Vagina (tissue), 2 donors: ENCODE measurements at regions not wholly inside any gene's neighbourhood (a gene's known extent, or its start where the extent isn't known, plus 50 kb on each side); places are given as distances from the start of the nearest gene placed in this dataset.
"Not testable (repeated sequence)": the region's sequence is repeated elsewhere in the genome, so short reads cannot be mapped to it uniquely, and the experiment has no call there.

Experiments used
- DNase-seq, 2 donors: peaks; one replicate each; pipeline ENCODE4 v3.0.0-alpha.2; 2017; ENCODE audit errors: extremely low spot score in 2 of 2
- H3K27ac ChIP-seq: fragments of 200-600 bp; sonication (generic); one replicate; pipeline ENCODE4 v1.5.1; 2019
- H3K27me3 ChIP-seq: fragments of 200-600 bp; sonication (generic); one replicate; pipeline ENCODE4 v1.5.1; 2019
- H3K36me3 ChIP-seq, 2 donors: fragments of 200-600 bp; sonication (generic); one replicate each; pipeline ENCODE4 v1.5.1; 2017 to 2019
- H3K4me1 ChIP-seq: fragments of 200-600 bp; sonication (generic); one replicate; pipeline ENCODE4 v1.5.1; 2019
- H3K4me3 ChIP-seq, 2 donors: fragments of 200-600 bp; sonication (generic); 1 replicate in 1 of 2; 2 replicates in 1 of 2; pipeline ENCODE4 v1.5.1; 2016 to 2019
- H3K9me3 ChIP-seq: fragments of 200-600 bp; sonication (generic); one replicate; pipeline ENCODE4 v1.5.1; 2019
- POLR2A ChIP-seq, 2 donors: fragments of 450-650 bp; IDR thresholded peaks; one replicate each; pipeline ENCODE4 v1.6.1; 2017; ENCODE audit warnings: antibody characterized with exemption in 2 of 2, mild to moderate bottlenecking in 2 of 2, moderate library complexity in 2 of 2
- POLR2AphosphoS5 ChIP-seq, 2 donors: sonication (generic); formaldehyde crosslinking; IDR thresholded peaks; one replicate each; pipeline ENCODE4 v1.9.0; 2017; ENCODE audit warnings: antibody characterized with exemption in 2 of 2, mild to moderate bottlenecking in 2 of 2, low read depth in 1 of 2; ENCODE audit not compliant: insufficient read depth in 1 of 2
- intact Hi-C: fragments of 100-400 bp; cut with DNase I; formaldehyde crosslinking; loops from one replicate; pipeline ENCODE4 v1.15.1; 2023
- TF ChIP-seq, protein P1 (sequence below), 3 experiments: fragments of 450-650 bp in 2 of 3; fragments of 200-600 bp in 1 of 3; sonication (generic) in 1 of 3; IDR thresholded peaks; one replicate each; pipeline ENCODE4 v1.5.1; 2017 to 2019; ENCODE audit warnings: antibody characterized with exemption in 3 of 3, mild to moderate bottlenecking in 2 of 3, moderate library complexity in 2 of 3

DNA sequence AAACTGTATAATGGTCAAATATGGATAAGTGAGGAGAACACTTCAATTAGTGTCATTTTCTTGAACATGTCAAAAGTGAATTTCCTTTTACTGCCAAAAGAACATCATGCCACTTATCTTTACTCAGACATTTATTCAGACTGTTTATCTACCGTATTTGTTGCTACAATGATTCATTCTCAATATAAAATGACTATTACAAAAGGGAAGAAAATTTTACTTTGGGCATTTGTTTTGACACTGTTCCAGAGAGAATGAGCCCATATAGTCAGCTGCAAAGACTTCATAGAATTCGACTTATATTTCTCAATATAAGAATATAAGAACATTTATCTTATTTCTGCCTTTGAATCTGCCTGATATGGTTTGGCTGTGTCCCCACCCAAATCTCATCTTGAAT lies 1699.1 kb downstream of the BRINP3 start:
- TF ChIP-seq, protein P1, sequence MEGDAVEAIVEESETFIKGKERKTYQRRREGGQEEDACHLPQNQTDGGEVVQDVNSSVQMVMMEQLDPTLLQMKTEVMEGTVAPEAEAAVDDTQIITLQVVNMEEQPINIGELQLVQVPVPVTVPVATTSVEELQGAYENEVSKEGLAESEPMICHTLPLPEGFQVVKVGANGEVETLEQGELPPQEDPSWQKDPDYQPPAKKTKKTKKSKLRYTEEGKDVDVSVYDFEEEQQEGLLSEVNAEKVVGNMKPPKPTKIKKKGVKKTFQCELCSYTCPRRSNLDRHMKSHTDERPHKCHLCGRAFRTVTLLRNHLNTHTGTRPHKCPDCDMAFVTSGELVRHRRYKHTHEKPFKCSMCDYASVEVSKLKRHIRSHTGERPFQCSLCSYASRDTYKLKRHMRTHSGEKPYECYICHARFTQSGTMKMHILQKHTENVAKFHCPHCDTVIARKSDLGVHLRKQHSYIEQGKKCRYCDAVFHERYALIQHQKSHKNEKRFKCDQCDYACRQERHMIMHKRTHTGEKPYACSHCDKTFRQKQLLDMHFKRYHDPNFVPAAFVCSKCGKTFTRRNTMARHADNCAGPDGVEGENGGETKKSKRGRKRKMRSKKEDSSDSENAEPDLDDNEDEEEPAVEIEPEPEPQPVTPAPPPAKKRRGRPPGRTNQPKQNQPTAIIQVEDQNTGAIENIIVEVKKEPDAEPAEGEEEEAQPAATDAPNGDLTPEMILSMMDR (IDR thresholded peaks at IDR 0.05): no peak
- TF ChIP-seq POLR2AphosphoS5 (IDR thresholded peaks at IDR 0.05; ENCODE audit: insufficient read depth in 1 of 2, low read depth in 1 of 2) (no peak), POLR2A (IDR thresholded peaks at IDR 0.05) (no peak)
- intact Hi-C loops: no loop called here
- no peaks in the 10 kb centered on the region for H3K27me3 ChIP-seq
- H3K27ac ChIP-seq: no peak overlapping the region
- H3K9me3 ChIP-seq: no peaks in the 10 kb centered on the region
- DNase-seq: no peak
- H3K36me3 ChIP-seq: no peaks in the 10 kb centered on the region
- H3K4me1 ChIP-seq: no peaks in the 10 kb centered on the region
- no peak overlapping the region for H3K4me3 ChIP-seq

DNA sequence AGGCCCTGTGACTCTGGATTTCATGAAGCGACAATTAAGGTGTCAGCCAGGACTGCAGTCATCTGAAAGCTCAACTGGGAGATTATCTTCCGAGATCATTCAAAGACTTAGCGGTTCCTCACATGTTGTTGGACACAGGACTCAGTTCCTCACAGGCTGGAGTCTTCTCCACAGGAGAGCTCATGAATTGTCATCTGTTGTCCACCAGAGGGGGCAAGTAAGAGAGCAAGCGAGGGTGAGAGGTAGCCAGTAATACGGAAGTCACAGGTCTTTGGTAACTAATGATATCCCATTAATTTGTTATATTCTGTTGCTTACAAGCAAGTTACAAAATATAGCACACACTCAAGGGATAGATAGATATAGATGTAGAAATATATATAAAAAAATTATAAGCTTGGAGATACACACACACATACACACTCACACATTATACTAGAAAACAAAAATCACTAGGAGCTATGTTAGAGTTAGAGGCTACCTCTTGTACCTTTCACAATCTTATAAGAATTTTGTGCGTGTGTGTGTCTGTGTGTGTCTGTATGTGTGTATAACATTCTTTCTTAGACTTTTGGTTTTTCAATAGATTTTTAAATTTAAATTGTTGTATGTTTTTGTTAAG lies 1695.3 kb downstream of the BRINP3 start:
- Histone ChIP-seq H3K27ac (no peak overlapping the region), H3K27me3 (no peaks in the 10 kb centered on the region), H3K4me1 (no peaks in the 10 kb centered on the region), H3K36me3 (no peaks in the 10 kb centered on the region), H3K9me3 (no peaks in the 10 kb centered on the region), H3K4me3 (no peak overlapping the region)
- no peak for DNase-seq
- intact Hi-C loops: no loop called here
- no peak for TF ChIP-seq POLR2AphosphoS5 (IDR thresholded peaks at IDR 0.05; ENCODE audit: insufficient read depth in 1 of 2, low read depth in 1 of 2)
- TF ChIP-seq POLR2A (IDR thresholded peaks at IDR 0.05): no peak
- TF ChIP-seq, protein P1 (IDR thresholded peaks at IDR 0.05): no peak

DNA sequence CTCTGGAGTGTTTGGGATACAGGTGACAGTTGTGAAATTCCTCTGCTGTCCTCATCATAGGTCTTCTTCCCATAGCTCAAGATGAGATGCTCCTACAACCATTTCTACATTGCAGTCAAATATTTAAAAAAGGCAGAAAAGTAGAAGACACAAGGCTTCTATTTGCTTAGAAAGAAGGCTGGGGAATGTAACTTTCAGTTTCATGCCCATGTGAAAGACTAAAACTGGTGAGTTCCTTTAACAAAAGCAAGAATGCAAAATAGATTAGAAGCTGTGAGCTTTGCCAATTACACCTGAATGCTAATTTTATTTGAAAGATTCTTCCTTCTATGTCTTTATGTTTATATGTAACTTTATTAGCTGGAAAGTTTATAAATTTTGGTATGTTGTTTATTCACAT lies 1682.7 kb downstream of the BRINP3 start:
- DNase-seq: no peak
- H3K27me3 ChIP-seq: no peaks in the 10 kb centered on the region
- intact Hi-C loops: no loop called here

DNA sequence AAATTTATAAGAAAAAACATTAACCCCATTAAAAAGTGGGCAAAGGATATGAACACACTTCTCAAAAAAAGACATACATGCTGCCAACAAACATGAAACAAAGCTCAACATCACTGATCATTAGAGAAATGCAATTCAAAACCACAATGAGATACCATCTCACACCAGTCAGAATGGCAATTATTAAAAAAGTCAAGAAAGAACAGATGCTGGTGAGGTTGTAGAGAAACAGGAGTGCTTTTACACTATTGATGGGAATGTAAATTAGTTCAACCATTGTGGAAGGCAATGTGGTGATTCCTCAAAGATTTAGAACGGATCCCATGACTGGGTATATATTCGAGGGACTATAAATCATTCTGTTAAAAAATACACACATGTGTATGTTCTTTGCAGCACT lies 1665.5 kb downstream of the BRINP3 start:
- intact Hi-C loops, H3K4me1 ChIP-seq, H3K27ac ChIP-seq, H3K27me3 ChIP-seq, H3K4me3 ChIP-seq, H3K9me3 ChIP-seq, DNase-seq, H3K36me3 ChIP-seq: not testable (repeated sequence)

More for the DNA sequence above, 1682.7 kb downstream of the BRINP3 start:
- Histone ChIP-seq H3K4me3 (no peak overlapping the region), H3K4me1 (no peaks in the 10 kb centered on the region), H3K9me3 (no peaks in the 10 kb centered on the region), H3K27ac (no peak overlapping the region), H3K36me3 (no peaks in the 10 kb centered on the region)
- TF ChIP-seq POLR2AphosphoS5 (IDR thresholded peaks at IDR 0.05; ENCODE audit: insufficient read depth in 1 of 2, low read depth in 1 of 2) (no peak), POLR2A (IDR thresholded peaks at IDR 0.05) (no peak)
- TF ChIP-seq, protein P1 (IDR thresholded peaks at IDR 0.05): no peak

DNA sequence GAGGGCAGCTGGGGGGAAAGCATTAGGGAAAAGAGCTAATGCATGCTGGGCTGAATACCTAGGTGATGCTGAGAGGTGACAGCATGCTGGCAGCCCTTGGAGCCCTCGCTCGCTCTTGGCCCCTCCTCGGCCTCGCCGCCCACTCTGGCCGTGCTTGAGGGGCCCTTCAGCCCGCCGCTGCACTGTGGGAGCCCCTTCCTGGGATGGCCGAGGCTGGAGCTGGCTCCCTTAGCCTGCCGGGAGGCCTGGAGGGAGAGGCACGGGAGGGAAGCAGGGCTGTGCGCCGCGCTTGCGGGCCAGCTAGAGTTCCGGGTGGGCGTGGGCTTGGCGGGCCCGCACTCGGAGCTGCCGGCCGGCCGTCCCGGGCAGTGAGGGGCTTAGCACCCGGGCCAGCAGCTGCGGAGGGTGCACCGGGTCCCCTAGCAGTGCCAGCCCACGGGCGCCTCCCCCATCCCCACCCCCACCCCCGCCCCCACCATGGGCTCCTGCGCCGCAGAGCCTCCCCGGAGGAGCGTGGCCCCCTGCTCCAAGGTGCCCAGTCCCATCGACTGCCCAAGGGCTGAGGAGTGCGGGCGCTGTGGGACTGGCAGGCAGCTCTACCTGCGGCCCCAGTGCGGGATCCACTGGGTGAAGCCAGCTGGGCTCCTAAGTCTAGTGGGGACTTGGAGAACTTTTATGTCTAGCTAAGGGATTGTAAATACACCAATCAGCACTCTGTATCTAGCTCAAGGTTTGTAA lies 1664.7 kb downstream of the BRINP3 start:
- H3K9me3 ChIP-seq, H3K27ac ChIP-seq, H3K4me3 ChIP-seq, H3K4me1 ChIP-seq, H3K27me3 ChIP-seq, DNase-seq, intact Hi-C loops, H3K36me3 ChIP-seq: not testable (repeated sequence)

DNA sequence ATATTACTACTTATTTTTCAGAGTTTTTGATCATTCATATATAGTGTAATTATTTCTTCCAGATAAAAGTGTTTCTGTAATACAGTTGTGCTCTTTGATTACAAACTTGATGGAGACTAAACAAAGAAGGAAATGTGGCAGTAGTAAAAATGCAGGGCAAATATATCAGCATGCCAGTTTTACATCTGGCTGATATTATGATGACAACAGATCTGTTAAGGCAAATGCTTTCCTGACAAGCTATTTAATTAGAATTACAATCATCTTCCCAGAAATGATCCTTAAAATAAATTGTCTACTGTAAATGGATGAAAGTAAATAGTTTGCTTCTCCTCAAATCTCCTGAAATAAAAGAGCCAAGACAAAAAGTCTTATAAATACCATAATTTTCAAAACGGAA lies 1659.8 kb downstream of the BRINP3 start:
- no peak for DNase-seq
- H3K36me3 ChIP-seq: no peaks in the 10 kb centered on the region
- intact Hi-C loops: no loop called here
- TF ChIP-seq, protein P1 (IDR thresholded peaks at IDR 0.05): no peak
- TF ChIP-seq POLR2AphosphoS5 (IDR thresholded peaks at IDR 0.05; ENCODE audit: insufficient read depth in 1 of 2, low read depth in 1 of 2) (no peak), POLR2A (IDR thresholded peaks at IDR 0.05) (no peak)
- H3K27ac ChIP-seq: no peak overlapping the region
- H3K27me3 ChIP-seq: no peaks in the 10 kb centered on the region
- H3K4me1 ChIP-seq: no peaks in the 10 kb centered on the region
- no peaks in the 10 kb centered on the region for H3K9me3 ChIP-seq
- H3K4me3 ChIP-seq: no peak overlapping the region
